Bronchial epithelial cell (primary cell): ENCODE measurements at regions not wholly inside any gene's neighbourhood (a gene's known extent, or its start where the extent isn't known, plus 50 kb on each side); places are given as distances from the start of the nearest gene placed in this dataset.
"Not testable (repeated sequence)": the region's sequence is repeated elsewhere in the genome, so short reads cannot be mapped to it uniquely, and the experiment has no call there.

Experiments
- DNase-seq: peaks from one replicate; pipeline ENCODE4 v3.0.0-alpha.2; 2010; ENCODE audit warnings: low read depth
- FAIRE-seq: peaks from 2 replicates; lab custom pipeline; 2011; peaks lifted over from hg19 to GRCh38; lab: Jason Lieb, UNC
- H3K27me3 ChIP-seq: 2 replicates; pipeline ENCODE4 v1.5.1; 2011; ENCODE audit warnings: low read length; ENCODE audit not compliant: control insufficient read depth, insufficient read depth
- H3K36me3 ChIP-seq: 2 replicates; pipeline ENCODE4 v1.5.1; 2011; ENCODE audit warnings: low read length; ENCODE audit not compliant: control insufficient read depth, insufficient read depth
- H3K4me3 ChIP-seq: 2 replicates; pipeline ENCODE4 v1.5.1; 2011; ENCODE audit warnings: mild to moderate bottlenecking, low read depth, low read length, control low read depth
- TF ChIP-seq, protein P1 (sequence below): IDR thresholded peaks from 2 replicates; pipeline ENCODE4 v1.5.1; 2011; ENCODE audit warnings: mild to moderate bottlenecking, moderate library complexity, low read length, control low read depth, inconsistent platforms; ENCODE audit not compliant: insufficient read depth, severe bottlenecking

DNA sequence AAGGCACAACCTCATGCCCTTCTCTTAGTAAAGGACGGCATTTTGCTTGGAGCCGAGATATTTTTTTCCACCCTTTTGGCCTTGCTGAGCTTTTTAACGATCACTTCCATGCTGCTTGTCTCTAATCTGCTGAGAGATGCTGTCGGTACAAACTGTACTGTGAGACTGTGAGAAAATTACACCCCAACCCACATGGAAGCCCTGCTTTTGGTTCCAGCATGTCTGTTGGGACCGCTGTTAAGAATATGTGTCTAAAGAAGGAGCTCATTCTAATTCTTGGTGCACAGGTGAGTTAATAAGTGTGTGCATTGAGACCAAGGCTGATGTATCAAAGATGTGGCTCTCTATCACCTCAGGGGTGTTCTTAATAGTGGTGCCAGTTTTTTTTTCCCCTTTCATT, 304.5 kb upstream of the MAP3K7 start:
- FAIRE-seq = no peak
- TF ChIP-seq, protein P1, sequence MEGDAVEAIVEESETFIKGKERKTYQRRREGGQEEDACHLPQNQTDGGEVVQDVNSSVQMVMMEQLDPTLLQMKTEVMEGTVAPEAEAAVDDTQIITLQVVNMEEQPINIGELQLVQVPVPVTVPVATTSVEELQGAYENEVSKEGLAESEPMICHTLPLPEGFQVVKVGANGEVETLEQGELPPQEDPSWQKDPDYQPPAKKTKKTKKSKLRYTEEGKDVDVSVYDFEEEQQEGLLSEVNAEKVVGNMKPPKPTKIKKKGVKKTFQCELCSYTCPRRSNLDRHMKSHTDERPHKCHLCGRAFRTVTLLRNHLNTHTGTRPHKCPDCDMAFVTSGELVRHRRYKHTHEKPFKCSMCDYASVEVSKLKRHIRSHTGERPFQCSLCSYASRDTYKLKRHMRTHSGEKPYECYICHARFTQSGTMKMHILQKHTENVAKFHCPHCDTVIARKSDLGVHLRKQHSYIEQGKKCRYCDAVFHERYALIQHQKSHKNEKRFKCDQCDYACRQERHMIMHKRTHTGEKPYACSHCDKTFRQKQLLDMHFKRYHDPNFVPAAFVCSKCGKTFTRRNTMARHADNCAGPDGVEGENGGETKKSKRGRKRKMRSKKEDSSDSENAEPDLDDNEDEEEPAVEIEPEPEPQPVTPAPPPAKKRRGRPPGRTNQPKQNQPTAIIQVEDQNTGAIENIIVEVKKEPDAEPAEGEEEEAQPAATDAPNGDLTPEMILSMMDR = no peak
- H3K36me3 ChIP-seq = no peaks in the 10 kb centered on the region
- H3K4me3 ChIP-seq = no peak overlapping the region
- no peak for DNase-seq
- H3K27me3 ChIP-seq = no peaks in the 10 kb centered on the region

DNA sequence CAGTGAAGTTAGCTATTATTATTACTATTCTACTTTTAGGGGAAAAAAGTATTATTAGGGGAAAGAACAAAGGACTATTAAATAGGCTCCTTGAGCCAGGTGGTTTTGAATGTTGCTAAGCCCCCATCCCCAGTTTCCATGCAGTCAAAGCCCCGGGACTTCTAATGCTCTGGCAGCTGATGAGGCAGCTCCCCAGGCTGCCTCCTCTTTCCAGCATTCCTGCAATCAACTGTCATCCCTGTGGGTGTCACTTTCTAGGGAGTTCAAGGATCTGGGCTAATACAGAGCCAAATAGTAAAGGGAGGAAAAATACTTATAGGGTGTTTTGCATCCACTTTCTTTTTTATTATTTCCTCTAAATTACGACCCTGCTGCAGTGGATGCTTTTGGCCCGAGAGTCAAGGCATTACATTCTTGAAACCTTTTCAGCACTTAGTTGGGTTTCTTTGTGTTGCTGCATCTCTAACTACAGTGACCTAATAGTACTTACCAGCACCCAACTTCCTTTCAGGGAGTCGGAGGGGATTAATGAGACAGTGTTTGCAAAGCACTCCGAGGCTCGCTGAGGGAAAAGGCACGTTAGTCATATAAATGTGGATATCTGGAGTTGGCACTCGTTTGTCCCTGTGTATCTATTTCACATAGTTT, 303.9 kb upstream of the MAP3K7 start:
- no peaks in the 10 kb centered on the region for H3K36me3 ChIP-seq
- TF ChIP-seq, protein P1 = no peak
- H3K27me3 ChIP-seq = no peaks in the 10 kb centered on the region
- DNase-seq (peak; percentile 22), FAIRE-seq (no peak)
- no peak overlapping the region for H3K4me3 ChIP-seq

DNA sequence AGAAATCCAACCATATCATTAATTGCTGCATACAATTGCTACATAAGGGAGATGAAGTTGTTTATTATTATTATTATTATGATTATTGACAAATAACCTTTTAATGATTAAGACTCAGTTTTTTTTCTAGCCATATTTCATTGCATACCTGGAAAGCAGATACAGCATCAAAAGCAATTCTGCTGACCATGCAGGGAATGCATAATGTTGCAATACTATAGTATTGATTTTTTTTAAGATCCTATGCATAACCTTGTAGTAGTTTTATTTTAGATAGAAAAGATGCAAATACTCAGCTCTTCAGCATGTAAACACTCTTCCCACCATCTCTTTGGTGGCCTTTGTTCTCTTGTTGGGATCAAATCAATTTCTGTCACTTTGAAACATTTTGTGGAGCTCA, 300.9 kb upstream of the MAP3K7 start:
- FAIRE-seq (no peak), DNase-seq (no peak)
- H3K4me3 ChIP-seq = no peak overlapping the region
- TF ChIP-seq, protein P1 = no peak
- no peaks in the 10 kb centered on the region for H3K36me3 ChIP-seq
- no peaks in the 10 kb centered on the region for H3K27me3 ChIP-seq

DNA sequence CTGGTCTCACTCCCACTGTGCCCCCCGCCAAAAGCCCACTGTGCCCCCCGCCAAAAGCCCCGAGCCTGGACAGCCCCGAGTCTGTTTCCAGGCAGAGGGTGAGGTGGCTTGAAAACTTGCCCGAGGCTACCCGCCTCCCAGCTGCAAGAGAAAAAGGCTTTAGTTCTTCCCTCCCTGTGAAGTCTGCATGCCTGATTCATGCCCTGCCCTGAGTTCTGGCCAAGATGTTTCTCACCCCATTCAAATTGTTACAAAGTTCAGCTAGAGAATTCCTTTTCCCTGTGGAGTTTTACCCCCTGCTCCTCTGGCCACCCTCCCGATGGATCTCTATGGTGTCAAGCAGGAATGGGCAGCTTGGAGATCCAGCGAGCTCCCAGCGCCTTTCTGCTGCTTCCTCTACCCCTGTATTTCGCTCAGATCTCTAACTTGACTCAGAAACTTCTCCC, 298.8 kb upstream of the MAP3K7 start:
- Histone ChIP-seq H3K4me3 (no peak overlapping the region), H3K36me3 (no peaks in the 10 kb centered on the region), H3K27me3 (no peaks in the 10 kb centered on the region)
- TF ChIP-seq, protein P1 = no peak
- FAIRE-seq = no peak
- DNase-seq = no peak

DNA sequence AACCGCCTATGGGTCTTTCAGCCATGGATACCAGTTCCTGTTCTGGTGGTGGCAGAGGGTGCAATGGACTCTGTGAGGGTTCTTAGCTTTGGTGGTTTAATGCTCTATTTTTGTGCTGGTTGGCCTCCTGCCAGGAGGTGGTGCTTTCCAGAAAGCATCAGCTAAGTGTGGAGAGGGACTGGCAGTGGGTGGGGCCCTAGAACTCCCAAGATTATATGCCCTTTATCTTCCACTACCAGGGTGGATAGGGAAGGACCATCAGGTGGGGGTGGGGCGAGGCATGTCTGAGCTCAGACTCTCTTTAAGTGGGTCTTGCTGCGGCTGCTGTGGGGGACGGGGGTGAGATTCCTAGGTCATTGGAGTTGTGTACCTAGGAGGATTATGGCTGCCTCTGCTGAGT, 298.3 kb upstream of the MAP3K7 start:
- not testable (repeated sequence) for H3K36me3 ChIP-seq, DNase-seq, FAIRE-seq, H3K4me3 ChIP-seq, H3K27me3 ChIP-seq

DNA sequence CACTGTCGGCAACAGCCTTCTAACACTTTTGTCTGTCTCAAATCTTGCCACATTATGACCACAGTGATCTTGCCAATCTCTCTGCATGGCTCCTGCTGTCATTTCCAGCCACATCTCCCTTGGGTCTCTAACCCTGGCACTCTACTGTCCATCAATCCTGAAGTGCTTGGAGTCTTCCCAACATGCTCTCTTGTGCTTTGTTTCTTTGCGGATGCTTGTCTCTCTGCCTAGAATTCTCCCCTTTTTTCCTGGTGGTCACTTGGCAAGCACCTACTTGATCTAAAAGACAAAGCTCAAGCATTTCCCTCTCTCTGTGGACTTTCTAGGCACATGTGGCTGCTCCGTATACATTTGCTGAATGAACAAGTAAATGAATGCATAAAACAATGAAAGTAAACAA, 290.7 kb upstream of the MAP3K7 start:
- no peak overlapping the region for H3K4me3 ChIP-seq
- H3K36me3 ChIP-seq = no peaks in the 10 kb centered on the region
- TF ChIP-seq, protein P1 = no peak
- peaks cover 3% of the 10 kb centered on the region for H3K27me3 ChIP-seq
- FAIRE-seq (no peak), DNase-seq (no peak)
